H9 (cell line): ENCODE measurements at regions not wholly inside any gene's neighbourhood (a gene's known extent, or its start where the extent isn't known, plus 50 kb on each side); places are given as distances from the start of the nearest gene placed in this dataset.

Source experiments
- DNase-seq: peaks from one replicate; pipeline ENCODE4 v3.0.0-alpha.2; 2017
- H2AFZ ChIP-seq: one replicate; pipeline ENCODE4 v1.6.1; 2013; ENCODE audit warnings: mild to moderate bottlenecking, low read length, control low read depth, moderate library complexity
- H2AK5ac ChIP-seq: 2 replicates; pipeline ENCODE4 v1.6.1; 2013; ENCODE audit warnings: low read length, control low read depth, mixed read lengths; ENCODE audit not compliant: insufficient read length
- H2BK120ac ChIP-seq: one replicate; pipeline ENCODE4 v1.6.1; 2013; ENCODE audit warnings: low read depth, mild to moderate bottlenecking, low read length, control low read depth, inconsistent platforms; ENCODE audit not compliant: poor library complexity, severe bottlenecking
- H2BK12ac ChIP-seq: 2 replicates; pipeline ENCODE4 v1.6.1; 2013; ENCODE audit warnings: low read length, control low read depth, mixed read lengths, low read depth; ENCODE audit not compliant: insufficient read length
- H2BK15ac ChIP-seq: 2 replicates; pipeline ENCODE4 v1.6.1; 2013; ENCODE audit warnings: low read depth, low read length, control low read depth
- H2BK20ac ChIP-seq: one replicate; pipeline ENCODE4 v1.6.1; 2013; ENCODE audit warnings: low read depth, mild to moderate bottlenecking, low read length, control low read depth, inconsistent platforms; ENCODE audit not compliant: poor library complexity, severe bottlenecking
- H2BK5ac ChIP-seq: 2 replicates; pipeline ENCODE4 v1.6.1; 2013; ENCODE audit warnings: low read length, control low read depth, mixed read lengths; ENCODE audit not compliant: insufficient read length
- H3K14ac ChIP-seq: 2 replicates; pipeline ENCODE4 v1.6.1; 2013; ENCODE audit warnings: low read length, control low read depth; ENCODE audit not compliant: insufficient read depth
- H3K18ac ChIP-seq: 2 replicates; pipeline ENCODE4 v1.6.1; 2013; ENCODE audit warnings: low read depth, mild to moderate bottlenecking, mixed read lengths, low read length, control low read depth; ENCODE audit not compliant: insufficient read length
- H3K23ac ChIP-seq: 2 replicates; pipeline ENCODE4 v1.6.1; 2013; ENCODE audit warnings: low read length, control low read depth, mixed read lengths, low read depth; ENCODE audit not compliant: insufficient read length
- H3K23me2 ChIP-seq: 2 replicates; pipeline ENCODE4 v1.6.1; 2013; ENCODE audit warnings: low read depth, mild to moderate bottlenecking, mixed read lengths, low read length, control low read depth; ENCODE audit not compliant: insufficient read length, poor library complexity, severe bottlenecking
- H3K27ac ChIP-seq: 2 replicates; pipeline ENCODE4 v1.5.1; 2013; ENCODE audit warnings: low read length, control low read depth, mixed read lengths, low read depth; ENCODE audit not compliant: insufficient read length
- H3K27me3 ChIP-seq: 2 replicates; pipeline ENCODE4 v1.6.1; 2013; ENCODE audit warnings: low read length, control low read depth, inconsistent platforms; ENCODE audit not compliant: insufficient read depth
- H3K4ac ChIP-seq: 2 replicates; pipeline ENCODE4 v1.6.1; 2013; ENCODE audit warnings: low read depth, mild to moderate bottlenecking, control low read depth, inconsistent platforms, low read length, moderate library complexity
- H3K4me1 ChIP-seq: 2 replicates; pipeline ENCODE4 v1.6.1; 2013; ENCODE audit warnings: low read length, control low read depth, inconsistent platforms; ENCODE audit not compliant: insufficient read depth
- H3K4me2 ChIP-seq: 2 replicates; pipeline ENCODE4 v1.6.1; 2013; ENCODE audit warnings: low read length, control low read depth, mixed read lengths; ENCODE audit not compliant: insufficient read length, insufficient read depth
- H3K56ac ChIP-seq: 2 replicates; pipeline ENCODE4 v1.6.1; 2013; ENCODE audit warnings: low read depth, mild to moderate bottlenecking, mixed read lengths, low read length, control low read depth; ENCODE audit not compliant: insufficient read length
- H3K79me1 ChIP-seq: 2 replicates; pipeline ENCODE4 v1.6.1; 2013; ENCODE audit warnings: low read depth, mild to moderate bottlenecking, moderate library complexity, low read length, control low read depth, inconsistent platforms; ENCODE audit not compliant: insufficient read depth, poor library complexity, severe bottlenecking
- H3K79me2 ChIP-seq: 2 replicates; pipeline ENCODE4 v1.6.1; 2013; ENCODE audit warnings: low read length, control low read depth, inconsistent platforms; ENCODE audit not compliant: insufficient read depth
- H3K9ac ChIP-seq: 2 replicates; pipeline ENCODE4 v1.6.1; 2013; ENCODE audit warnings: low read length, control low read depth, mixed read lengths; ENCODE audit not compliant: insufficient read length; ENCODE audit errors: extremely low read depth
- H3K9me3 ChIP-seq: one replicate; pipeline ENCODE4 v1.6.1; 2013; ENCODE audit warnings: low read depth, low read length, inconsistent platforms; ENCODE audit not compliant: control insufficient read depth
- H3T11ph ChIP-seq: one replicate; pipeline ENCODE4 v1.6.1; 2013; ENCODE audit warnings: mild to moderate bottlenecking, low read length, control low read depth, inconsistent platforms
- H4K20me1 ChIP-seq: one replicate; pipeline ENCODE4 v1.6.1; 2013; ENCODE audit not compliant: control insufficient read depth, insufficient read length, insufficient read depth
- H4K5ac ChIP-seq: 2 replicates; pipeline ENCODE4 v1.6.1; 2013; ENCODE audit warnings: low read depth, mild to moderate bottlenecking, mixed read lengths, low read length, control low read depth; ENCODE audit not compliant: insufficient read length
- H4K8ac ChIP-seq: replicated peaks from 2 replicates; pipeline ENCODE4 v1.6.1; 2013; ENCODE audit warnings: low read length, control low read depth, mixed read lengths, low read depth; ENCODE audit not compliant: insufficient read length
- H4K91ac ChIP-seq: 2 replicates; pipeline ENCODE4 v1.6.1; 2013; ENCODE audit warnings: low read depth, mild to moderate bottlenecking, moderate library complexity, mixed read lengths, low read length, control low read depth; ENCODE audit not compliant: insufficient read length
- H3K27ac Mint-ChIP-seq, 3 experiments: 2 replicates in 2 of 3; 3 replicates in 1 of 3; pipeline ENCODE4 v1.8.0; 2020 to 2021; ENCODE audit warnings: mixed read lengths in 3 of 3, mild to moderate bottlenecking in 1 of 3, moderate library complexity in 1 of 3
- H3K27me3 Mint-ChIP-seq: 2 replicates; pipeline ENCODE4 v1.8.0; 2021; ENCODE audit warnings: low read depth, mild to moderate bottlenecking, moderate library complexity, mixed read lengths
- H3K36me3 Mint-ChIP-seq, 3 experiments: 2 replicates in 2 of 3; 3 replicates in 1 of 3; pipeline ENCODE4 v1.8.0; 2020 to 2021; ENCODE audit warnings: low read depth in 3 of 3, mixed read lengths in 3 of 3; ENCODE audit not compliant: insufficient read depth in 1 of 3
- H3K4me1 Mint-ChIP-seq, 2 experiments: 2 replicates each; pipeline ENCODE4 v1.8.0; 2020; ENCODE audit warnings: mixed read lengths in 2 of 2
- H3K4me3 Mint-ChIP-seq, 2 experiments: 2 replicates in 1 of 2; 3 replicates in 1 of 2; pipeline ENCODE4 v1.8.0; 2020 to 2021; ENCODE audit warnings: mild to moderate bottlenecking in 2 of 2, mixed read lengths in 2 of 2, moderate library complexity in 1 of 2
- H3K9me3 Mint-ChIP-seq, 2 experiments: 2 replicates in 1 of 2; 3 replicates in 1 of 2; pipeline ENCODE4 v1.8.0; 2020; ENCODE audit warnings: mild to moderate bottlenecking in 2 of 2, mixed read lengths in 2 of 2, moderate library complexity in 1 of 2
- WGBS: extraction: QIAGEN DNeasy Blood & Tissue Kit; methylation state at CpG from one replicate; pipeline ENCODE4 v1.1.7; 2013; ENCODE audit warnings: missing lambda C conversion rate, low lambda C conversion rate, mixed read lengths; ENCODE audit not compliant: insufficient read length; ENCODE audit errors: extremely low coverage; 5-methylcytosine and 5-hydroxymethylcytosine counted together
- TF ChIP-seq, protein P1 (sequence below): fragments of 200-600 bp; sonication (generic); conservative IDR thresholded peaks from 3 replicates; pipeline ENCODE4 v1.8.0; 2021; ENCODE audit warnings: antibody characterized with exemption, mild to moderate bottlenecking

GRCh38 chr17:72561680-72562079 lies 440.9 kb downstream of the SOX9 start:
- Histone ChIP-seq H3K18ac (no peak overlapping the region), H2BK5ac (no peak overlapping the region), H4K20me1 (no peaks in the 10 kb centered on the region), H2BK15ac (no peak overlapping the region), H3K4me2 (no peak overlapping the region), H2AK5ac (no peak overlapping the region), H4K5ac (no peak overlapping the region), H4K8ac (no peak overlapping the region), H4K91ac (no peak overlapping the region), H2AFZ (no peak overlapping the region), H3K79me2 (no peaks in the 10 kb centered on the region), H3T11ph (no peak overlapping the region), H3K4ac (no peak overlapping the region), H3K27ac (no peak overlapping the region), H3K56ac (no peak overlapping the region), H3K4me1 (no peaks in the 10 kb centered on the region), H2BK12ac (no peak overlapping the region), H2BK120ac (no peak overlapping the region), H3K9me3 (no peaks in the 10 kb centered on the region), H3K23ac (no peak overlapping the region), H2BK20ac (no peak overlapping the region), H3K9ac (no peak overlapping the region), H3K27me3 (no peaks in the 10 kb centered on the region), H3K14ac (no peak overlapping the region), H3K23me2 (no peaks in the 10 kb centered on the region), H3K79me1 (no peaks in the 10 kb centered on the region)
- H3K9me3 Mint-ChIP-seq, result no peaks in the 10 kb centered on the region
- WGBS, result no CpG with 5 or more reads among the region's 6 CpGs
- peaks cover 5 to 7% of the 10 kb centered on the region in 2 experiments; a peak in 3 of 4 replicates for H3K4me1 Mint-ChIP-seq
- no peaks in the 10 kb centered on the region for H3K36me3 Mint-ChIP-seq
- H3K27me3 Mint-ChIP-seq, result peaks cover 2% of the 10 kb centered on the region; the same call in 1 of the 2 replicates
- TF ChIP-seq, protein P1, sequence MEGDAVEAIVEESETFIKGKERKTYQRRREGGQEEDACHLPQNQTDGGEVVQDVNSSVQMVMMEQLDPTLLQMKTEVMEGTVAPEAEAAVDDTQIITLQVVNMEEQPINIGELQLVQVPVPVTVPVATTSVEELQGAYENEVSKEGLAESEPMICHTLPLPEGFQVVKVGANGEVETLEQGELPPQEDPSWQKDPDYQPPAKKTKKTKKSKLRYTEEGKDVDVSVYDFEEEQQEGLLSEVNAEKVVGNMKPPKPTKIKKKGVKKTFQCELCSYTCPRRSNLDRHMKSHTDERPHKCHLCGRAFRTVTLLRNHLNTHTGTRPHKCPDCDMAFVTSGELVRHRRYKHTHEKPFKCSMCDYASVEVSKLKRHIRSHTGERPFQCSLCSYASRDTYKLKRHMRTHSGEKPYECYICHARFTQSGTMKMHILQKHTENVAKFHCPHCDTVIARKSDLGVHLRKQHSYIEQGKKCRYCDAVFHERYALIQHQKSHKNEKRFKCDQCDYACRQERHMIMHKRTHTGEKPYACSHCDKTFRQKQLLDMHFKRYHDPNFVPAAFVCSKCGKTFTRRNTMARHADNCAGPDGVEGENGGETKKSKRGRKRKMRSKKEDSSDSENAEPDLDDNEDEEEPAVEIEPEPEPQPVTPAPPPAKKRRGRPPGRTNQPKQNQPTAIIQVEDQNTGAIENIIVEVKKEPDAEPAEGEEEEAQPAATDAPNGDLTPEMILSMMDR, result no peak
- H3K27ac Mint-ChIP-seq, result no peak overlapping the region
- no peak overlapping the region for H3K4me3 Mint-ChIP-seq
- no peak for DNase-seq
